Liver (tissue), 7 donors: ENCODE measurements at regions not wholly inside any gene's neighbourhood (a gene's known extent, or its start where the extent isn't known, plus 50 kb on each side); places are given as distances from the start of the nearest gene placed in this dataset.

Experiments
- DNase-seq: peaks from one replicate; pipeline ENCODE4 v3.0.0-alpha.2; 2017; ENCODE audit warnings: low spot score
- H3K27ac ChIP-seq, 2 donors: one replicate each; pipeline ENCODE4 v1.7.0; 2013; ENCODE audit warnings: inconsistent platforms in 2 of 2, low read length in 2 of 2, control low read depth in 1 of 2, low read depth in 1 of 2, mild to moderate bottlenecking in 1 of 2
- H3K27me3 ChIP-seq, 4 donors: one replicate each; pipeline versions ENCODE4 v1.6.1 to v1.7.0; 2013; ENCODE audit warnings: low read length in 3 of 4, inconsistent platforms in 1 of 4, mild to moderate bottlenecking in 1 of 4, moderate library complexity in 1 of 4; ENCODE audit not compliant: control insufficient read depth in 4 of 4, insufficient read depth in 4 of 4
- H3K36me3 ChIP-seq, 4 donors: one replicate each; pipeline versions ENCODE4 v1.6.1 to v1.7.0; 2013; ENCODE audit warnings: low read length in 3 of 4, mild to moderate bottlenecking in 3 of 4, low read depth in 1 of 4, moderate library complexity in 1 of 4; ENCODE audit not compliant: control insufficient read depth in 4 of 4, insufficient read depth in 3 of 4
- H3K4me1 ChIP-seq, 4 donors: one replicate each; pipeline versions ENCODE4 v1.6.1 to v1.7.0; 2013; ENCODE audit warnings: low read length in 3 of 4, mild to moderate bottlenecking in 3 of 4, moderate library complexity in 1 of 4; ENCODE audit not compliant: control insufficient read depth in 4 of 4, insufficient read depth in 4 of 4
- H3K4me3 ChIP-seq, 3 donors: one replicate each; pipeline versions ENCODE4 v1.6.1 to v1.7.0; 2013; ENCODE audit warnings: low read length in 3 of 3, control low read depth in 1 of 3, low read depth in 1 of 3, mild to moderate bottlenecking in 1 of 3
- H3K9ac ChIP-seq, 2 donors: one replicate each; pipeline ENCODE4 v1.7.0; 2013; ENCODE audit warnings: low read length in 2 of 2, mild to moderate bottlenecking in 2 of 2, moderate library complexity in 2 of 2, control low read depth in 1 of 2, low read depth in 1 of 2
- H3K9me3 ChIP-seq, 4 donors: one replicate each; pipeline versions ENCODE4 v1.6.1 to v1.7.0; 2013; ENCODE audit warnings: low read length in 3 of 4; ENCODE audit not compliant: control insufficient read depth in 4 of 4
- EGR1 ChIP-seq, 2 donors: IDR thresholded peaks; 2 replicates each; pipeline ENCODE4 v1.6.1; 2016 to 2018; ENCODE audit warnings: antibody characterized with exemption in 2 of 2, low read depth in 2 of 2
- FOXA2 ChIP-seq: IDR thresholded peaks from 2 replicates; pipeline ENCODE4 v1.6.1; 2016; ENCODE audit warnings: antibody characterized with exemption
- GABPA ChIP-seq, 2 donors: IDR thresholded peaks in 1 of 2; conservative IDR thresholded peaks in 1 of 2; 2 replicates each; pipeline ENCODE4 v1.6.1; 2016; ENCODE audit warnings: antibody characterized with exemption in 2 of 2, mild to moderate bottlenecking in 1 of 2, moderate library complexity in 1 of 2
- HNF4A ChIP-seq, 2 donors: conservative IDR thresholded peaks; 2 replicates each; pipeline ENCODE4 v1.6.1; 2016; ENCODE audit warnings: antibody characterized with exemption in 2 of 2, mild to moderate bottlenecking in 2 of 2
- HNF4G ChIP-seq: IDR thresholded peaks from 2 replicates; pipeline ENCODE4 v1.6.1; 2016; ENCODE audit warnings: antibody characterized with exemption
- JUND ChIP-seq, 2 donors: IDR thresholded peaks; 2 replicates each; pipeline ENCODE4 v1.6.1; 2016; ENCODE audit warnings: antibody characterized with exemption in 2 of 2
- NR2F2 ChIP-seq: IDR thresholded peaks from 2 replicates; pipeline ENCODE4 v1.6.1; 2016; ENCODE audit warnings: antibody characterized with exemption
- RAD21 ChIP-seq, 2 donors: IDR thresholded peaks; 2 replicates each; pipeline ENCODE4 v1.6.1; 2016; ENCODE audit warnings: antibody characterized with exemption in 2 of 2, mild to moderate bottlenecking in 2 of 2
- RXRA ChIP-seq, 2 donors: IDR thresholded peaks; 2 replicates each; pipeline ENCODE4 v1.6.1; 2017 to 2018; ENCODE audit warnings: antibody characterized with exemption in 2 of 2, mild to moderate bottlenecking in 1 of 2
- SP1 ChIP-seq: IDR thresholded peaks from 2 replicates; pipeline ENCODE4 v1.6.1; 2018; ENCODE audit warnings: antibody characterized with exemption, mild to moderate bottlenecking
- TAF1 ChIP-seq: conservative IDR thresholded peaks from 2 replicates; pipeline ENCODE4 v1.6.1; 2016; ENCODE audit warnings: antibody characterized with exemption, mild to moderate bottlenecking
- YY1 ChIP-seq: IDR thresholded peaks from 2 replicates; pipeline ENCODE4 v1.6.1; 2016; ENCODE audit warnings: antibody characterized with exemption, mild to moderate bottlenecking
- ZBTB33 ChIP-seq: IDR thresholded peaks from 2 replicates; pipeline ENCODE4 v1.6.1; 2016; ENCODE audit warnings: antibody characterized with exemption
- WGBS: extraction: QIAGEN DNeasy Blood & Tissue Kit; methylation state at CpG from one replicate; pipeline ENCODE4 v1.1.7; 2013; 5-methylcytosine and 5-hydroxymethylcytosine counted together
- TF ChIP-seq, protein P1 (sequence below): IDR thresholded peaks from 2 replicates; pipeline ENCODE4 v1.6.1; 2016; ENCODE audit warnings: antibody characterized with exemption
- TF ChIP-seq, protein P2 (sequence below): IDR thresholded peaks from 2 replicates; pipeline ENCODE4 v1.6.1; 2016; ENCODE audit warnings: antibody characterized with exemption
- TF ChIP-seq, protein P3 (sequence below): IDR thresholded peaks from 2 replicates; pipeline ENCODE4 v1.6.1; 2016; ENCODE audit warnings: antibody characterized with exemption, mild to moderate bottlenecking
- donor health status: healthy.
- donor health status: healthy.
- donor health status: healthy.
- donor health status: healthy.

GRCh38 chr13:40433577-40433976, 232.9 kb downstream of the FOXO1 start:
- WGBS, result 91% methylated on average over 4 of the region's 4 CpGs
- no peaks in the 10 kb centered on the region for H3K27me3 ChIP-seq
- H3K27ac ChIP-seq, result no peak overlapping the region
- peaks cover 0 to 7% (median 4%) of the 10 kb centered on the region in 4 donors for H3K4me1 ChIP-seq
- TF ChIP-seq, protein P1, sequence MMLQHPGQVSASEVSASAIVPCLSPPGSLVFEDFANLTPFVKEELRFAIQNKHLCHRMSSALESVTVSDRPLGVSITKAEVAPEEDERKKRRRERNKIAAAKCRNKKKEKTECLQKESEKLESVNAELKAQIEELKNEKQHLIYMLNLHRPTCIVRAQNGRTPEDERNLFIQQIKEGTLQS, result no peak
- no peak for TF ChIP-seq FOXA2
- no peak for TF ChIP-seq NR2F2
- no peak for TF ChIP-seq ZBTB33
- no peak for TF ChIP-seq TAF1
- no peak for TF ChIP-seq HNF4A (conservative IDR thresholded peaks at IDR 0.05)
- TF ChIP-seq, protein P2, sequence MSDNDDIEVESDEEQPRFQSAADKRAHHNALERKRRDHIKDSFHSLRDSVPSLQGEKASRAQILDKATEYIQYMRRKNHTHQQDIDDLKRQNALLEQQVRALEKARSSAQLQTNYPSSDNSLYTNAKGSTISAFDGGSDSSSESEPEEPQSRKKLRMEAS, result no peak
- TF ChIP-seq EGR1 (IDR thresholded peaks at IDR 0.05; ENCODE audit: low read depth in 2 of 2), result no peak
- no peak for TF ChIP-seq HNF4G
- no peak for TF ChIP-seq SP1
- no peaks in the 10 kb centered on the region for H3K9me3 ChIP-seq
- H3K36me3 ChIP-seq, result no peaks in the 10 kb centered on the region
- H3K9ac ChIP-seq, result no peak overlapping the region
- no peak for DNase-seq
- no peak overlapping the region for H3K4me3 ChIP-seq

DNA sequence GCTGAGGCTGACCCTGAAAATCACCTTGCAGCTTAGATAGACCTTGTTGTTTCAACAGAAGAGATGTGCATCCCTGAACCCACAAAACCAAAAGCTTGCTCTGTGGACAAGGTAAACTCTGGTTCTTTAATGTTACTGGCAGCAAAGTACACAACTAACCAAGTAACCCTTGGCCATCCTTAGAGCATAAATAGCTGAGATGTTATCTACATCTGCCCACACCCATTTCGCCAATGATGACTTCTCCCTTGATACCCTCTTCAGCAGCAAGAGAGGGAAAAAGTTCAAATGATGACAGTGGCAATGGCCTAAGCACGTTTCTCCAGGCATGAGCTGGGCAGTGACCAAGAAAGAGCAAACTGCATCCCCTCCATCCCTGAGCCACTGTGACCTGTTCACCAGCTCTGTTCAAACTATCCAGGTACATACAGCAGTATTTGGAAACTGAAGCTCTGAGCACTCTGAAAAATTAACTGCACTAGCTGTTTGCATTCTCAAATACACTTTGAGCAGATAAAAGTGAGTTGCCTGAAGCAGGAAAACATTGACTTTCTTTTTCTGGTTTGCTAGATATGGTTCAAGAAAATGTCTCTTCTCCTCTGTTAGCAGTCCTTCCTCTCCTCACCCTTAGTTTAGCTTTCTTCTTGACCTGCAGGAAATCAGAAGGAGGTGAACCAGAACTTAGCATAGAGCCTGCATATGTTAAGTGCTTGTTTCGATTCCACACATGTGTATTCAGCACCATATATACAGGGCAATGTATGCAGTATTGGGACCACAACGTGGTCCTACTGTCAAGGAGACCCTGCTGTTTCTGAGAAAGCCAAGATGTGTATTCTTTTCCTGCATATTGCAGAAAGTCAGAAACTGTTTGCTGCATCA, 231.7 kb downstream of the FOXO1 start:
- Histone ChIP-seq H3K27me3 (no peaks in the 10 kb centered on the region), H3K4me3 (no peak overlapping the region), H3K9ac (no peak overlapping the region), H3K36me3 (no peaks in the 10 kb centered on the region), H3K4me1 (peaks cover 5 to 18% (median 12%) of the 10 kb centered on the region in 4 donors), H3K27ac (no peak overlapping the region), H3K9me3 (no peaks in the 10 kb centered on the region)
- TF ChIP-seq, protein P3, sequence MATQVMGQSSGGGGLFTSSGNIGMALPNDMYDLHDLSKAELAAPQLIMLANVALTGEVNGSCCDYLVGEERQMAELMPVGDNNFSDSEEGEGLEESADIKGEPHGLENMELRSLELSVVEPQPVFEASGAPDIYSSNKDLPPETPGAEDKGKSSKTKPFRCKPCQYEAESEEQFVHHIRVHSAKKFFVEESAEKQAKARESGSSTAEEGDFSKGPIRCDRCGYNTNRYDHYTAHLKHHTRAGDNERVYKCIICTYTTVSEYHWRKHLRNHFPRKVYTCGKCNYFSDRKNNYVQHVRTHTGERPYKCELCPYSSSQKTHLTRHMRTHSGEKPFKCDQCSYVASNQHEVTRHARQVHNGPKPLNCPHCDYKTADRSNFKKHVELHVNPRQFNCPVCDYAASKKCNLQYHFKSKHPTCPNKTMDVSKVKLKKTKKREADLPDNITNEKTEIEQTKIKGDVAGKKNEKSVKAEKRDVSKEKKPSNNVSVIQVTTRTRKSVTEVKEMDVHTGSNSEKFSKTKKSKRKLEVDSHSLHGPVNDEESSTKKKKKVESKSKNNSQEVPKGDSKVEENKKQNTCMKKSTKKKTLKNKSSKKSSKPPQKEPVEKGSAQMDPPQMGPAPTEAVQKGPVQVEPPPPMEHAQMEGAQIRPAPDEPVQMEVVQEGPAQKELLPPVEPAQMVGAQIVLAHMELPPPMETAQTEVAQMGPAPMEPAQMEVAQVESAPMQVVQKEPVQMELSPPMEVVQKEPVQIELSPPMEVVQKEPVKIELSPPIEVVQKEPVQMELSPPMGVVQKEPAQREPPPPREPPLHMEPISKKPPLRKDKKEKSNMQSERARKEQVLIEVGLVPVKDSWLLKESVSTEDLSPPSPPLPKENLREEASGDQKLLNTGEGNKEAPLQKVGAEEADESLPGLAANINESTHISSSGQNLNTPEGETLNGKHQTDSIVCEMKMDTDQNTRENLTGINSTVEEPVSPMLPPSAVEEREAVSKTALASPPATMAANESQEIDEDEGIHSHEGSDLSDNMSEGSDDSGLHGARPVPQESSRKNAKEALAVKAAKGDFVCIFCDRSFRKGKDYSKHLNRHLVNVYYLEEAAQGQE, result no peak
- no peak for TF ChIP-seq FOXA2
- no peak for TF ChIP-seq TAF1
- TF ChIP-seq, protein P1, result no peak
- TF ChIP-seq SP1, result no peak
- no peak for TF ChIP-seq NR2F2
- no peak for TF ChIP-seq ZBTB33
- TF ChIP-seq GABPA (IDR thresholded peaks at IDR 0.05 in 1 of 2, conservative IDR thresholded peaks at IDR 0.05 in 1 of 2), result no peak
- TF ChIP-seq EGR1 (IDR thresholded peaks at IDR 0.05; ENCODE audit: low read depth in 2 of 2), result no peak
- TF ChIP-seq RXRA (IDR thresholded peaks at IDR 0.05), result no peak
- no peak for TF ChIP-seq JUND (IDR thresholded peaks at IDR 0.05)
- TF ChIP-seq YY1, result no peak
- TF ChIP-seq RAD21 (IDR thresholded peaks at IDR 0.05), result no peak
- TF ChIP-seq, protein P2, result no peak
- 87% methylated on average over 4 of the region's 4 CpGs for WGBS
- DNase-seq, result no peak
